GM23338 (cell line): ENCODE measurements at regions not wholly inside any gene's neighbourhood (a gene's known extent, or its start where the extent isn't known, plus 50 kb on each side); places are given as distances from the start of the nearest gene placed in this dataset.

ENCODE experiments used
- ATAC-seq: fragments of 200-7000 bp; cut with Tn5 transposase; 3 replicates; pipeline ENCODE4 v1.9.1; 2020
- DNase-seq: peaks from one replicate; pipeline ENCODE4 v3.0.0-alpha.2; 2015; ENCODE audit warnings: low spot score
- H2AFZ ChIP-seq: fragments of 200-600 bp; sonication (generic); 2 replicates; pipeline ENCODE4 v1.8.0; 2016; ENCODE audit warnings: antibody characterized with exemption, mild to moderate bottlenecking, moderate library complexity
- H3F3A ChIP-seq: fragments of 200-600 bp; sonication (generic); replicated peaks from 2 replicates; pipeline ENCODE4 v1.8.0; 2017; ENCODE audit warnings: antibody characterized with exemption, mixed run types, low read depth
- H3K27ac ChIP-seq: fragments of 200-600 bp; sonication (generic); 2 replicates; pipeline ENCODE4 v1.6.1; 2016; ENCODE audit warnings: low read depth
- H3K27me3 ChIP-seq: fragments of 200-600 bp; sonication (generic); 2 replicates; pipeline ENCODE4 v1.8.0; 2016; ENCODE audit warnings: mild to moderate bottlenecking, mixed run types, moderate library complexity; ENCODE audit not compliant: insufficient read depth
- H3K36me3 ChIP-seq: fragments of 200-600 bp; sonication (generic); 2 replicates; pipeline ENCODE4 v1.8.0; 2016; ENCODE audit warnings: mild to moderate bottlenecking; ENCODE audit not compliant: insufficient read depth
- H3K4me1 ChIP-seq: fragments of 200-600 bp; sonication (generic); 2 replicates; pipeline ENCODE4 v1.8.0; 2016; ENCODE audit warnings: mild to moderate bottlenecking, moderate library complexity; ENCODE audit not compliant: insufficient read depth
- H3K4me2 ChIP-seq: fragments of 200-600 bp; sonication (generic); 2 replicates; pipeline ENCODE4 v1.7.1; 2017; ENCODE audit warnings: mixed run types
- H3K4me3 ChIP-seq: fragments of 200-600 bp; sonication (generic); 2 replicates; pipeline ENCODE4 v1.6.1; 2016; ENCODE audit warnings: mixed run types
- H3K79me2 ChIP-seq: fragments of 200-600 bp; sonication (generic); replicated peaks from 2 replicates; pipeline ENCODE4 v1.8.0; 2017; ENCODE audit warnings: mild to moderate bottlenecking; ENCODE audit not compliant: insufficient read depth
- H3K9me2 ChIP-seq: fragments of 200-600 bp; sonication (generic); 2 replicates; pipeline ENCODE4 v1.8.0; 2017; ENCODE audit not compliant: insufficient read depth
- H4K20me1 ChIP-seq: fragments of 200-600 bp; sonication (generic); replicated peaks from 2 replicates; pipeline ENCODE4 v1.8.0; 2017; ENCODE audit warnings: mild to moderate bottlenecking; ENCODE audit not compliant: insufficient read depth
- H3K27ac Mint-ChIP-seq: 2 replicates; pipeline ENCODE4 v1.8.0; 2020; ENCODE audit warnings: inconsistent platforms, mild to moderate bottlenecking, moderate library complexity, mixed read lengths
- H3K27me3 Mint-ChIP-seq: 3 replicates; pipeline ENCODE4 v1.8.0; 2022; ENCODE audit warnings: low read depth, mild to moderate bottlenecking, moderate library complexity, mixed read lengths, inconsistent platforms; ENCODE audit not compliant: insufficient read depth, poor library complexity
- H3K36me3 Mint-ChIP-seq: 3 replicates; pipeline ENCODE4 v1.8.0; 2021; ENCODE audit warnings: low read depth, mild to moderate bottlenecking, inconsistent platforms, moderate library complexity, mixed read lengths
- H3K4me1 Mint-ChIP-seq: 3 replicates; pipeline ENCODE4 v1.8.0; 2020; ENCODE audit warnings: mild to moderate bottlenecking, inconsistent platforms, mixed read lengths
- H3K4me3 Mint-ChIP-seq: 3 replicates; pipeline ENCODE4 v1.8.0; 2021; ENCODE audit warnings: moderate library complexity, mild to moderate bottlenecking, inconsistent platforms, mixed read lengths
- H3K9me3 Mint-ChIP-seq: 3 replicates; pipeline ENCODE4 v1.8.0; 2020; ENCODE audit warnings: moderate library complexity, mild to moderate bottlenecking, inconsistent platforms, mixed read lengths
- EZH2 ChIP-seq: fragments of 200-600 bp; sonication (generic); IDR thresholded peaks from one replicate; pipeline ENCODE4 v1.8.0; 2017; ENCODE audit warnings: antibody characterized with exemption, mild to moderate bottlenecking, low read depth; ENCODE audit not compliant: unreplicated experiment
- NANOG ChIP-seq: IDR thresholded peaks from 2 replicates; pipeline ENCODE4 v1.6.1; 2016; ENCODE audit warnings: antibody characterized with exemption, borderline replicate concordance
- STAT1 ChIP-seq: IDR thresholded peaks from one replicate; pipeline ENCODE4 v1.6.1; 2016; ENCODE audit warnings: antibody characterized with exemption; ENCODE audit not compliant: unreplicated experiment
- TF ChIP-seq, protein P1 (sequence below): IDR thresholded peaks from 2 replicates; pipeline ENCODE4 v1.6.1; 2016; ENCODE audit warnings: antibody characterized with exemption
- TF ChIP-seq, protein P2 (sequence below): fragments of 250-450 bp; sonication (Bioruptor Pico); IDR thresholded peaks from 2 replicates; pipeline ENCODE4 v1.5.0; 2020; ENCODE audit warnings: mild to moderate bottlenecking, moderate library complexity

DNA sequence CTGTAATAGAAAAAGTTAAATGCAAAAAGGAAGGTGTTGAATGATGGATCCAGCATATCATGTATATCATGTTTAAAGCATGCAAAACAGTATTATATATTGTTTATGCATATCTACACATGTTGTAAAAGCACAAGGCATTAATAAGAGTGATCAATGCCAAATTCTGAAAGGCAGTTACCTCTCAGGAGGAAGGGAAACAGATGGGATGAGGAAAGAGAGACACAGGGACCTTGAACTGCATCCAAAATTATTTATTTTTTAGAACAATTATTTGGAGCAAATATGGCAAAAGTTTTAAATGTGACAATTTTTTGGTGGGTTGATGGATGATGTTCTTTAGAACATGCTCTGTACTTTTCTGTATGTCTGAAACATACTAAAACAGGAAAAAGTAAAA, 193.4 kb downstream of the CLCN4 start:
- Histone ChIP-seq H3K36me3 (no peaks in the 10 kb centered on the region), H3K79me2 (no peaks in the 10 kb centered on the region), H3K9me2 (no peaks in the 10 kb centered on the region), H3K27me3 (no peaks in the 10 kb centered on the region), H3K4me1 (no peaks in the 10 kb centered on the region), H3F3A (no peaks in the 10 kb centered on the region), H4K20me1 (no peaks in the 10 kb centered on the region), H3K4me2 (no peak overlapping the region), H3K4me3 (no peak overlapping the region), H2AFZ (no peak overlapping the region), H3K27ac (no peak overlapping the region)
- no peak for ATAC-seq
- no peak for DNase-seq
- Mint-ChIP-seq H3K27me3 (no peaks in the 10 kb centered on the region), H3K4me3 (no peak overlapping the region), H3K36me3 (no peaks in the 10 kb centered on the region), H3K9me3 (peaks cover 2% of the 10 kb centered on the region; the same call in 2 of the 3 replicates), H3K4me1 (no peaks in the 10 kb centered on the region), H3K27ac (no peak overlapping the region)
- TF ChIP-seq, protein P1, sequence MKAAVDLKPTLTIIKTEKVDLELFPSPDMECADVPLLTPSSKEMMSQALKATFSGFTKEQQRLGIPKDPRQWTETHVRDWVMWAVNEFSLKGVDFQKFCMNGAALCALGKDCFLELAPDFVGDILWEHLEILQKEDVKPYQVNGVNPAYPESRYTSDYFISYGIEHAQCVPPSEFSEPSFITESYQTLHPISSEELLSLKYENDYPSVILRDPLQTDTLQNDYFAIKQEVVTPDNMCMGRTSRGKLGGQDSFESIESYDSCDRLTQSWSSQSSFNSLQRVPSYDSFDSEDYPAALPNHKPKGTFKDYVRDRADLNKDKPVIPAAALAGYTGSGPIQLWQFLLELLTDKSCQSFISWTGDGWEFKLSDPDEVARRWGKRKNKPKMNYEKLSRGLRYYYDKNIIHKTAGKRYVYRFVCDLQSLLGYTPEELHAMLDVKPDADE = no peak
- TF ChIP-seq, protein P2, sequence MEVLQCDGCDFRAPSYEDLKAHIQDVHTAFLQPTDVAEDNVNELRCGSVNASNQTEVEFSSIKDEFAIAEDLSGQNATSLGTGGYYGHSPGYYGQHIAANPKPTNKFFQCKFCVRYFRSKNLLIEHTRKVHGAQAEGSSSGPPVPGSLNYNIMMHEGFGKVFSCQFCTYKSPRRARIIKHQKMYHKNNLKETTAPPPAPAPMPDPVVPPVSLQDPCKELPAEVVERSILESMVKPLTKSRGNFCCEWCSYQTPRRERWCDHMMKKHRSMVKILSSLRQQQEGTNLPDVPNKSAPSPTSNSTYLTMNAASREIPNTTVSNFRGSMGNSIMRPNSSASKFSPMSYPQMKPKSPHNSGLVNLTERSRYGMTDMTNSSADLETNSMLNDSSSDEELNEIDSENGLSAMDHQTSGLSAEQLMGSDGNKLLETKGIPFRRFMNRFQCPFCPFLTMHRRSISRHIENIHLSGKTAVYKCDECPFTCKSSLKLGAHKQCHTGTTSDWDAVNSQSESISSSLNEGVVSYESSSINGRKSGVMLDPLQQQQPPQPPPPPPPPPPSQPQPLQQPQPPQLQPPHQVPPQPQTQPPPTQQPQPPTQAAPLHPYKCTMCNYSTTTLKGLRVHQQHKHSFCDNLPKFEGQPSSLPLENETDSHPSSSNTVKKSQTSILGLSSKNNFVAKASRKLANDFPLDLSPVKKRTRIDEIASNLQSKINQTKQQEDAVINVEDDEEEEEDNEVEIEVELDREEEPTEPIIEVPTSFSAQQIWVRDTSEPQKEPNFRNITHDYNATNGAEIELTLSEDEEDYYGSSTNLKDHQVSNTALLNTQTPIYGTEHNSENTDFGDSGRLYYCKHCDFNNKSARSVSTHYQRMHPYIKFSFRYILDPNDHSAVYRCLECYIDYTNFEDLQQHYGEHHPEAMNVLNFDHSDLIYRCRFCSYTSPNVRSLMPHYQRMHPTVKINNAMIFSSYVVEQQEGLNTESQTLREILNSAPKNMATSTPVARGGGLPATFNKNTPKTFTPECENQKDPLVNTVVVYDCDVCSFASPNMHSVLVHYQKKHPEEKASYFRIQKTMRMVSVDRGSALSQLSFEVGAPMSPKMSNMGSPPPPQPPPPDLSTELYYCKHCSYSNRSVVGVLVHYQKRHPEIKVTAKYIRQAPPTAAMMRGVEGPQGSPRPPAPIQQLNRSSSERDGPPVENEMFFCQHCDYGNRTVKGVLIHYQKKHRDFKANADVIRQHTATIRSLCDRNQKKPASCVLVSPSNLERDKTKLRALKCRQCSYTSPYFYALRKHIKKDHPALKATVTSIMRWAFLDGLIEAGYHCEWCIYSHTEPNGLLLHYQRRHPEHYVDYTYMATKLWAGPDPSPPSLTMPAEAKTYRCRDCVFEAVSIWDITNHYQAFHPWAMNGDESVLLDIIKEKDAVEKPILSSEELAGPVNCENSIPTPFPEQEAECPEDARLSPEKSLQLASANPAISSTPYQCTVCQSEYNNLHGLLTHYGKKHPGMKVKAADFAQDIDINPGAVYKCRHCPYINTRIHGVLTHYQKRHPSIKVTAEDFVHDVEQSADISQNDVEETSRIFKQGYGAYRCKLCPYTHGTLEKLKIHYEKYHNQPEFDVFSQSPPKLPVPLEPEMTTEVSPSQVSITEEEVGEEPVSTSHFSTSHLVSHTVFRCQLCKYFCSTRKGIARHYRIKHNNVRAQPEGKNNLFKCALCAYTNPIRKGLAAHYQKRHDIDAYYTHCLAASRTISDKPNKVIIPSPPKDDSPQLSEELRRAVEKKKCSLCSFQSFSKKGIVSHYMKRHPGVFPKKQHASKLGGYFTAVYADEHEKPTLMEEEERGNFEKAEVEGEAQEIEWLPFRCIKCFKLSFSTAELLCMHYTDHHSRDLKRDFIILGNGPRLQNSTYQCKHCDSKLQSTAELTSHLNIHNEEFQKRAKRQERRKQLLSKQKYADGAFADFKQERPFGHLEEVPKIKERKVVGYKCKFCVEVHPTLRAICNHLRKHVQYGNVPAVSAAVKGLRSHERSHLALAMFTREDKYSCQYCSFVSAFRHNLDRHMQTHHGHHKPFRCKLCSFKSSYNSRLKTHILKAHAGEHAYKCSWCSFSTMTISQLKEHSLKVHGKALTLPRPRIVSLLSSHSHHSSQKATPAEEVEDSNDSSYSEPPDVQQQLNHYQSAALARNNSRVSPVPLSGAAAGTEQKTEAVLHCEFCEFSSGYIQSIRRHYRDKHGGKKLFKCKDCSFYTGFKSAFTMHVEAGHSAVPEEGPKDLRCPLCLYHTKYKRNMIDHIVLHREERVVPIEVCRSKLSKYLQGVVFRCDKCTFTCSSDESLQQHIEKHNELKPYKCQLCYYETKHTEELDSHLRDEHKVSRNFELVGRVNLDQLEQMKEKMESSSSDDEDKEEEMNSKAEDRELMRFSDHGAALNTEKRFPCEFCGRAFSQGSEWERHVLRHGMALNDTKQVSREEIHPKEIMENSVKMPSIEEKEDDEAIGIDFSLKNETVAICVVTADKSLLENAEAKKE = no peak

DNA sequence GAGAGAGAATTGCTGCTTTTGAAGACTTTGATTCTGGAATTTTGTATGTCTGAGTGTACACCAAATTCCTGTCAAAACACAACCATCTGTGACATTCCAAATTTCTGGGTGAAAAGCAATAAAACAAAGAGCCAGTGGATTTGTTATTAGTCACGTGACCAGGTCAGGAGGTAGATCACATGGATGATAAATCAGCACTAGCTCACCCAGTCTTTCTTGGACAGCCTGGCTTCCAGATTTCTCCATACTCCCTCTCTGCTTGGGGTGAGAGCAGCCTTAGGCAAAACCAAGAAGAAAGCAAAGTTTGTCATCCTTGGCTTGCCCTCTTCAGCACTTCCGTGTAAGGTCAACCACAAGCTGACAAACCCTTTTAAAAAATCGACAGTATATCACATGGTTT, 194.2 kb downstream of the CLCN4 start:
- no peaks in the 10 kb centered on the region for H3K27me3 ChIP-seq
- no peaks in the 10 kb centered on the region for H3K79me2 ChIP-seq
- H3K4me2 ChIP-seq = no peak overlapping the region
- no peaks in the 10 kb centered on the region for H4K20me1 ChIP-seq
- H3K4me3 ChIP-seq = no peak overlapping the region
- no peak for DNase-seq
- H3K9me3 Mint-ChIP-seq = peaks cover 2% of the 10 kb centered on the region; the same call in 2 of the 3 replicates
- H3K4me1 Mint-ChIP-seq = no peaks in the 10 kb centered on the region
- no peak overlapping the region for H3K27ac ChIP-seq
- H3F3A ChIP-seq = no peaks in the 10 kb centered on the region
- no peaks in the 10 kb centered on the region for H3K27me3 Mint-ChIP-seq
- no peak overlapping the region for H2AFZ ChIP-seq
- H3K4me3 Mint-ChIP-seq = no peak overlapping the region
- H3K9me2 ChIP-seq = no peaks in the 10 kb centered on the region
- no peaks in the 10 kb centered on the region for H3K4me1 ChIP-seq
- no peak for ATAC-seq
- H3K36me3 ChIP-seq = no peaks in the 10 kb centered on the region
- H3K27ac Mint-ChIP-seq = no peak overlapping the region
- no peaks in the 10 kb centered on the region for H3K36me3 Mint-ChIP-seq
- TF ChIP-seq, protein P2 = no peak
- TF ChIP-seq EZH2 (no peak), STAT1 (no peak), NANOG (no peak)
